Embryonic facial prominence (tissue), 1 donor: ENCODE measurements at regions not wholly inside any gene's neighbourhood (a gene's known extent, or its start where the extent isn't known, plus 50 kb on each side); places are given as distances from the start of the nearest gene placed in this dataset.
"Not testable (repeated sequence)": the region's sequence is repeated elsewhere in the genome, so short reads cannot be mapped to it uniquely, and the experiment has no call there.

Experiments
- DNase-seq: peaks from one replicate; pipeline ENCODE4 v3.0.0-alpha.2; 2016; ENCODE audit errors: extremely low spot score

DNA sequence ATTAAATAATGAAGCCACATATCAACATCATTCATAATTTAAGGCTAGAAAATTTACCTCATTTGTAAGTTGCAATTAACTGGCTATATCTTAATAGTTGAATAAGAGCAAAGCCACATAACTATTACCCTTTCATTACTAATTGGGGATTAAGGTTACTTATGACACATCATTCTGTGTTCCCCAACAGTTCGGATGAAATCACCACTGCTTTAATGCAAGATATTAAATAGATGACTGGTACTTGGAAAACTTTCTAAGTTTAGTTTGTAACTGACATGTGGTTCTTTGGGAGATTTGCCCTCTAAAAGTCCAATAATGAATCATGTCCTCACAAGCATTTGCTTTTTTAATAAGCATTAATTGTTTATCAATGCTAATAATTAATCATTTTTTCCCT is 109.1 kb downstream of the MTERF1 start:
- no peak for DNase-seq

GRCh38 chr7:91771921-91772815 is 108.3 kb downstream of the MTERF1 start:
- no peak for DNase-seq

DNA sequence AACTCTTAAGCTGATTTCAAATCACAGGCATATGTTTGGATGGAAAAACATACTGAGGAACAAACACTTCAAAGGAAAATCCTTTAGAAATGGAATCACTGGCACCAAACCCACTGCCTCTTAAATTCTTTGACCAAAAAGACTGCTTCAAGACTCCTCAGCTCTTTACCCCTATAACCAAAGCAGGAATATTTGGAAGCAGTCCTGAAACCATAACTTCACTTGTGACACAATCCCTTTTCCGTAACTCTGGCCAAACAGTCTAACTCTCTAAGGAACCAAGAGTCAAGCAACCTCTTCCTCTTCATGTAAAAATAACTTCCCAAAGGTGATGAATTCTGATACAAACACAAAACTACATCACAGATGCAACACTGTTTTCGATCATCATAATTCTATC is 104.3 kb downstream of the MTERF1 start:
- no peak for DNase-seq

DNA sequence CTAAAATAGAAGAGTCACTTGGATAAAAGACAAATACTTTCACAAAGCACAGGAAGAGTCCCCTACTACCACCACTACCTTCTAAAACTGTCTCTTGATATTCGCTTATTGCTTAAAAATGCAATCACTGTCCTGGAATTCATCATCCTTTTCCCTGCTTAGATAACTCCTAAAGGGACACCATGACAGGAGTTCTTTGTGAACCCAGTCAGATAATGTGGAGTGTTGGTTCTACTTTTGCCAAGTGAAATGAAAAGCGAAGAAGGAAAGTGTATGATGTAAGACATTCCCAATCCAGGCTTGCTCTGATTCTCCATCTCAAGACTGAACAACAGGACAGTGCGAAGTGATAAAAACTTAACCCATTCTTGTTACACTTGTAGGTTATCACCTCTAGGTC is 103.0 kb downstream of the MTERF1 start:
- DNase-seq: no peak

DNA sequence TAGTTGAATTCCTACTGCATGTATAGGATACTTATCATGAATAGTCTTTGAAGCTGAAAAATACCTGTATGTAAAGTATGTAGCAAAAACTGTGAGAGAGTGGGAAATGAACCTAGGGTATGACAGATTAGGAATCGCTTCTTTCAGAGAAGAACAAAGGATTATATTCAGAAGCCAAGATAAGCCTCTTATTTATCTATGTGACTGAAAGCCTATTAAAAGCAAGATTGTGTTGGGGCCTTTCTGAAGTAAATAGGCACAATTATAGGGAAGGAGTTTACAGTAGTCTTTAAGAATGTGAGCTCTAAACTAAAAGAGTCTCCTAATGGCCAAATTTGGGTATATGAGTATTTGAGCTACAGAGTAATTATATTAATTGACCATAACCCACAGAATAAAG is 102.1 kb downstream of the MTERF1 start:
- no peak for DNase-seq

GRCh38 chr7:91780521-91780920 is 100.0 kb downstream of the MTERF1 start:
- DNase-seq: no peak

DNA sequence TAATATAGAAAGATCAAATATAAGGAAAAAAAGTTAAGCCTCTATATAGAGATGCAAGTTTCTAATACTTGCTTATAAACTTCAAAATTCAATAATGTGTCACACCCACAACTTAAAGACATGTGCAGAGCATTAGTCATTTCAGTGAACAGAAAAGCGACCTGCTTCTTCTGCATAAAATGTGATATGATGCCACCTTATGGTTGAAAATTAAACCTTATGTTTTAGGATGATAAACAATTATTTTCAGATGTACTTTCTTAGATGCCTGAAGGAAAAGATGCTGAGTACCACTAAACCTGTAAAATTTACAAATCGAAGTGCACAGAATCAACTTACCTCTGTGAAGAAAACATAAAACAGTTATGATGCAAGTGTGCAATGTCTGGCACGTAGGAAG is 96.0 kb downstream of the MTERF1 start:
- no peak for DNase-seq

GRCh38 chr7:91787931-91788330 is 92.6 kb downstream of the MTERF1 start:
- no peak for DNase-seq

DNA sequence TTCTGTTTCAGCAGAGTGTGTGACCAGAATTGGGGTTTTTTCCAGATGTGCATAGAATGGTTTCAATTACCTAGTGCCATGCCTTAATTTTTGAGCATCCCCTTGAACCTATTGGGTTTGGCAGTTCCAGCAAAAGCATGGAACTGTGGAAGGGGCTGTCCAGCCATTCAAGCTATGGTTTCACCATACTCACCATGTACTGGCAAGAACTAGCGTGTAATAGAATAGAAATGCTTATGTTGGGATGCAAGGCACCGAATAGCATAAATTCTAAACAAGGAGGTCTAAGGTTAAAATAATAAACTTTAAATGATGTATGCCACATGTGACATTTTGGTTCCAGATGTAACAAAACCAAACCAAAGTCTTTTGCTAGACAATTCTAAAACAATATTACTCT is 91.4 kb downstream of the MTERF1 start:
- no peak for DNase-seq

GRCh38 chr7:91789558-91789957 is 90.9 kb downstream of the MTERF1 start:
- no peak for DNase-seq

GRCh38 chr7:91790646-91791045 is 89.9 kb downstream of the MTERF1 start:
- not testable (repeated sequence) for DNase-seq

DNA sequence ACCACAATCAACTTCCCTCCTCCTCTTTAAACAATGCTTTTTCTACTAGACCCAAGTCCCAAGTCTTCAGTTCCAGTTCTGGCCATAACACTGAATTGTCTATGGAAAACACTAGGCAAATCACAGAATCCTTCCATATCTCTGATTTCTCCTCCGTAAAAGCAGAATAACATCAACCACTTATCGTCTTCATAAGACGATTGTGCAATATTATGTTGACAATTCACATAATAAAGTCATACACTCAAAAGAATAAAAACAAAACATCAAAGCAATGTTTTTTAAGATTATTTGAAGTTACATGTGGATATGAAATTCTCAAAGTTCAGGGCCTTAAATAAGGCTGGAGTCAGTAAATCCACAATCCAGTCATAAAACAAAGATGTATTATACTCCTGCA is 84.4 kb downstream of the MTERF1 start:
- DNase-seq: no peak

DNA sequence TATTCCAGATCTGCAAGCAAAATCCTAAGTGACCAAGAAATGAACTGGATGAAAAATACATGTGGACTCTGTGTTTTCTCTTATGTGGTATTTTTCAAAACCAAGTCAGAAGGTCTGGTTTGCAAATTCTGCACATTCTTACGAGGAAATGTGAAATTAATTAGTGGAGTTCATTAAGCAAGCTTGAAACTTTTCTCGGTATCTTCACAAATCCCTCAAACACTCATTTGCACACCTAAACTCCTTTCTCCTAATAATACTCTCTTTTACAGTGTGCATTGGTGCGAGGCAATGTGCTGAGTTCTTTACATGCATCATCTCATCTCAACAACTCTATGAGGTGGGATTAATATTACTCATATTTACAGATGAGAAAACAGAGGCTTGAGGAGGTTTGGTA is 82.1 kb downstream of the MTERF1 start:
- DNase-seq: no peak

GRCh38 chr7:91800389-91800788 is 80.1 kb downstream of the MTERF1 start:
- no peak for DNase-seq

- DNase-seq: no peak
Observed at GRCh38 chr7:91801331-91801983, 79.0 kb downstream of the MTERF1 start.

DNA sequence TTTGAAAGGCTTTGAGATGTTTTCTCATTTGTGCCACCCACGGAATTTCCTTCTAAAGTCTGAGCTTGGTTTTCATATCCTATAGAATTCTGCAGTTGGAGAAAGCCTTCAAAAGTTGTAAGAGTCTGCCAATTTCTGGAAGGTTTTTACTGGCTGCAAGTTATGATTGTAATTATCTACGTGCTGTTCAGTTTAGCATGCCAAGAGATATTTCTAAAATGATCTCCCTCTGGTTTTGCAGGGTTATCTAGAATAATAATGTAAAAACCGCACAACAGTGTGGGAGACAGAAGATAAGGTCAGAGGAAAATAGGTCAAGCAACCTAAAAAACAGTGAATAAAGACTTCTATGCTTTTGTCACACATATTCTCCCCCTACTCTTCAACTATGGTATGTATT is 69.3 kb downstream of the MTERF1 start:
- DNase-seq: no peak

GRCh38 chr7:91811641-91812040 is 68.9 kb downstream of the MTERF1 start:
- DNase-seq: no peak

DNA sequence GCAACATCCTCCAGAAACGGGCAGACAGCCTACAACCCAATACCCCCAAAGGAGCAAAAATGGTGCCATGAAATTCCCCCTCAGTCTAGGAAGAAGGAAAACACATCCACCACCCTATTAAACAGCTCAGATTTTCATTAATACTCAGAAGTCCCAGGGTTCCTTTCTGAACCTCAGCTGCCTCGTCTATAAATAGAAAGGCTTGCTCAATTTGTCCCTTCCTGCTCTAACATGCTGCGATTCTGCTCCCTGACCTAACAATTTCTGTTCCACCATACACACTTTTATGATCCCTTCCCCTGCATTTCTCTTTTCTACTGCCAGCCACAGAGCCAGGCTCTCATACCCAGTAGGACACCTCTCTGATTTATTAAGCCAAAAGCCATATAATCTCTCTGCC is 68.1 kb downstream of the MTERF1 start:
- no peak for DNase-seq

DNA sequence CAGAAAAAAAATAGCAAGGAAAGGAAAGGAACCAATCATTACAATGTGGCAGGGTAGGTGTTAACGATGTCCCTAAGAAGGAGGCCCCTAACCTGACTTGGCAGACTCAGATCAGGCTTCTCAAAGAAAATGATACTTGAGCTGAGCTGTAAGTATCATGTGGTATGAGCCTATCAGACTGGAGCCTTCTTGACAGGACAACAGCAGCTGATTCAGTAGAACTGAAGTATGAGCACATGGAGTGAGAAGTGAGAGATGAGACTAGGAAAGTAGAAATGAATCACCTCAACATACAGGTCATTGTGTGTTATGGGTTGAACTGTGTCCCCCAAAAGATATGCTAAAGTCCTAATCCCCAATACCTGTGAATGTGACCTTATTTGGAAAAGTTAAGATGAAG is 66.3 kb downstream of the MTERF1 start:
- DNase-seq: no peak
